Large intestine (tissue), 3 donors: ENCODE measurements at regions not wholly inside any gene's neighbourhood (a gene's known extent, or its start where the extent isn't known, plus 50 kb on each side); places are given as distances from the start of the nearest gene placed in this dataset.
"Not testable (repeated sequence)": the region's sequence is repeated elsewhere in the genome, so short reads cannot be mapped to it uniquely, and the experiment has no call there.

Source experiments
- DNase-seq, 2 donors: peaks; one replicate each; pipeline versions ENCODE4 v3.0.0 to v3.0.0-alpha.2; 2013
- H3K27ac ChIP-seq: one replicate; pipeline ENCODE4 v1.5.1; 2013; ENCODE audit warnings: low read length
- H3K27me3 ChIP-seq: 2 replicates; pipeline ENCODE4 v1.6.1; 2013; ENCODE audit warnings: low read length; ENCODE audit not compliant: control insufficient read depth, insufficient read depth
- H3K36me3 ChIP-seq: 2 replicates; pipeline ENCODE4 v1.6.1; 2013; ENCODE audit warnings: low read length; ENCODE audit not compliant: control insufficient read depth, insufficient read depth
- H3K4me1 ChIP-seq: one replicate; pipeline ENCODE4 v1.6.1; 2013; ENCODE audit warnings: low read length; ENCODE audit not compliant: control insufficient read depth, insufficient read depth
- H3K4me3 ChIP-seq: one replicate; pipeline ENCODE4 v1.5.1; 2013; ENCODE audit warnings: low read length
- H3K9me3 ChIP-seq: one replicate; pipeline ENCODE4 v1.6.1; 2013; ENCODE audit warnings: mild to moderate bottlenecking, low read depth, low read length, moderate library complexity; ENCODE audit not compliant: control insufficient read depth
- WGBS: methylation state at CpG from one replicate; pipeline ENCODE4 v1.1.5; 2013; ENCODE audit warnings: low lambda C conversion rate; ENCODE audit not compliant: insufficient coverage; 5-methylcytosine and 5-hydroxymethylcytosine counted together

- not testable (repeated sequence) for H3K4me1 ChIP-seq, H3K9me3 ChIP-seq, H3K27me3 ChIP-seq, H3K36me3 ChIP-seq, DNase-seq, H3K27ac ChIP-seq, H3K4me3 ChIP-seq
- no CpG with 5 or more reads among the region's 7 CpGs for WGBS
These were observed 51.5 kb upstream of the CDC42EP3 start for GRCh38 chr2:37722971-37723370.

GRCh38 chr2:37730037-37730818, 58.8 kb upstream of the CDC42EP3 start:
- DNase-seq, result no peak
- Histone ChIP-seq H3K4me3 (no peak overlapping the region), H3K27ac (no peak overlapping the region), H3K4me1 (no peaks in the 10 kb centered on the region), H3K27me3 (no peaks in the 10 kb centered on the region), H3K36me3 (no peaks in the 10 kb centered on the region), H3K9me3 (no peaks in the 10 kb centered on the region)
- WGBS, result no CpG with 5 or more reads among the region's 1 CpG

GRCh38 chr2:37732412-37732811, 61.0 kb upstream of the CDC42EP3 start:
- DNase-seq, result not testable (repeated sequence)

GRCh38 chr2:37733251-37733650, 61.8 kb upstream of the CDC42EP3 start:
- Histone ChIP-seq H3K9me3 (no peaks in the 10 kb centered on the region), H3K36me3 (no peaks in the 10 kb centered on the region), H3K27ac (no peak overlapping the region), H3K4me1 (no peaks in the 10 kb centered on the region), H3K27me3 (no peaks in the 10 kb centered on the region), H3K4me3 (no peak overlapping the region)
- WGBS, result 100% methylated on average over 2 of the region's 2 CpGs
- no peak for DNase-seq

More at GRCh38 chr2:37732412-37732811, 61.0 kb upstream of the CDC42EP3 start:
- not testable (repeated sequence) for H3K27me3 ChIP-seq, H3K9me3 ChIP-seq, H3K36me3 ChIP-seq, H3K27ac ChIP-seq, H3K4me1 ChIP-seq, H3K4me3 ChIP-seq

GRCh38 chr2:37733955-37734354, 62.5 kb upstream of the CDC42EP3 start:
- H3K4me1 ChIP-seq, H3K27ac ChIP-seq, H3K27me3 ChIP-seq, DNase-seq, H3K9me3 ChIP-seq, H3K4me3 ChIP-seq, H3K36me3 ChIP-seq: not testable (repeated sequence)

GRCh38 chr2:37734891-37735523, 63.6 kb upstream of the CDC42EP3 start:
- H3K4me1 ChIP-seq, H3K4me3 ChIP-seq, H3K9me3 ChIP-seq, H3K27me3 ChIP-seq, H3K36me3 ChIP-seq, DNase-seq, H3K27ac ChIP-seq: not testable (repeated sequence)
- WGBS, result no CpG with 5 or more reads among the region's 8 CpGs

GRCh38 chr2:37735524-37735910, 64.1 kb upstream of the CDC42EP3 start:
- not testable (repeated sequence) for H3K36me3 ChIP-seq, H3K4me1 ChIP-seq, H3K27ac ChIP-seq, DNase-seq, H3K4me3 ChIP-seq, H3K27me3 ChIP-seq, H3K9me3 ChIP-seq

GRCh38 chr2:37737507-37737906, 66.1 kb upstream of the CDC42EP3 start:
- Histone ChIP-seq H3K36me3 (no peaks in the 10 kb centered on the region), H3K27ac (no peak overlapping the region)
- no peak for DNase-seq

GRCh38 chr2:37738266-37738885, 66.9 kb upstream of the CDC42EP3 start:
- Histone ChIP-seq H3K36me3 (no peaks in the 10 kb centered on the region), H3K27ac (no peak overlapping the region), H3K4me1 (no peaks in the 10 kb centered on the region), H3K4me3 (no peak overlapping the region), H3K9me3 (no peaks in the 10 kb centered on the region), H3K27me3 (no peaks in the 10 kb centered on the region)
- DNase-seq, result no peak
- WGBS, result no CpG with 5 or more reads among the region's 5 CpGs

More at GRCh38 chr2:37737507-37737906, 66.1 kb upstream of the CDC42EP3 start:
- Histone ChIP-seq H3K4me1 (no peaks in the 10 kb centered on the region), H3K4me3 (no peak overlapping the region), H3K27me3 (no peaks in the 10 kb centered on the region), H3K9me3 (no peaks in the 10 kb centered on the region)

- no peaks in the 10 kb centered on the region for H3K27me3 ChIP-seq
- H3K27ac ChIP-seq, result no peak overlapping the region
- H3K4me3 ChIP-seq, result no peak overlapping the region
- WGBS, result no CpG with 5 or more reads among the region's 4 CpGs
- DNase-seq, result no peak
- no peaks in the 10 kb centered on the region for H3K9me3 ChIP-seq
- no peaks in the 10 kb centered on the region for H3K36me3 ChIP-seq
- no peaks in the 10 kb centered on the region for H3K4me1 ChIP-seq
These were observed 67.7 kb upstream of the CDC42EP3 start for GRCh38 chr2:37739153-37739552.
